ENCODE measurements at regions not wholly inside any gene's neighbourhood (a gene's known extent, or its start where the extent isn't known, plus 50 kb on each side); places are given as distances from the start of the nearest gene placed in this dataset.

GRCh38 chr13:97562962-97563361 lies 129.0 kb downstream of the RAP2A start:
- Histone ChIP-seq H3K9me3 (ENCODE audit: low read length) (no peaks in the 10 kb centered on the region), H3K27ac (ENCODE audit: extremely low read length, insufficient read depth, low read length) (no peak overlapping the region), H2AFZ (ENCODE audit: low read length) (no peak overlapping the region), H3K79me2 (ENCODE audit: insufficient read depth, low read length) (no peaks in the 10 kb centered on the region), H3K27me3 (ENCODE audit: control insufficient read depth in 1 of 2, insufficient read depth in 2 of 2, low read length in 2 of 2) (no peaks in the 10 kb centered on the region), H3K36me3 (replicated peaks in 1 of 2; ENCODE audit: control insufficient read depth in 1 of 2, insufficient read depth in 2 of 2, low read length in 2 of 2) (no peaks in the 10 kb centered on the region), H3K9ac (ENCODE audit: insufficient read depth, low read depth, low read length) (no peak overlapping the region), H3K4me2 (ENCODE audit: low read depth, low read length) (no peak overlapping the region), H3K4me3 (replicated peaks in 1 of 3; ENCODE audit: insufficient read depth in 1 of 3, low read depth in 2 of 3, low read length in 3 of 3) (no peak overlapping the region), H4K20me1 (ENCODE audit: insufficient read depth, low read length) (no peaks in the 10 kb centered on the region), H3K4me1 (ENCODE audit: insufficient read depth, low read length) (peaks cover 11% of the 10 kb centered on the region)
- no peak for FAIRE-seq
- TF ChIP-seq ATF7 (IDR thresholded peaks at IDR 0.05) (peak; percentile 73), ATF7 (CRISPR knock-in tag; IDR thresholded peaks at IDR 0.05) (no peak), ZNF3 (CRISPR knock-in tag; IDR thresholded peaks at IDR 0.05) (no peak), ATF1 (CRISPR knock-in tag; IDR thresholded peaks at IDR 0.05) (no peak)
- in situ Hi-C loops (cut with HindIII; ENCODE audit: extremely low pct_ligation_motif_present, low pct_unique_long_range_greater_than_20kb) (no loop called here), intact Hi-C loops (cut with micrococcal nuclease; ENCODE audit: unreplicated experiment) (no loop called here)
- ChIA-PET POLR2A (no interaction called here), CTCF (ENCODE audit: low intra/inter-chr PET ratio, low total read pairs) (no interaction called here)
- no TSS peak for BruUV-seq (replicated peaks)
- WGBS (ENCODE audit: low lambda C conversion rate), result 0% methylated on average over 1 of the region's 1 CpG
- no peak for ATAC-seq
- no peak for DNase-seq (ENCODE audit: low spot score)

- DNase-seq (ENCODE audit: low spot score), result no peak
- intact Hi-C loops (cut with micrococcal nuclease; ENCODE audit: unreplicated experiment), result no loop called here
- Histone ChIP-seq H2AFZ (ENCODE audit: low read length) (no peak overlapping the region), H3K79me2 (ENCODE audit: insufficient read depth, low read length) (no peaks in the 10 kb centered on the region), H3K4me1 (ENCODE audit: insufficient read depth, low read length) (peaks cover 30% of the 10 kb centered on the region), H3K27ac (ENCODE audit: extremely low read length, insufficient read depth, low read length) (no peak overlapping the region), H3K9ac (ENCODE audit: insufficient read depth, low read depth, low read length) (no peak overlapping the region), H3K4me2 (ENCODE audit: low read depth, low read length) (no peak overlapping the region), H3K4me3 (replicated peaks in 1 of 3; ENCODE audit: insufficient read depth in 1 of 3, low read depth in 2 of 3, low read length in 3 of 3) (no peak overlapping the region), H3K9me3 (ENCODE audit: low read length) (no peaks in the 10 kb centered on the region), H3K27me3 (ENCODE audit: control insufficient read depth in 1 of 2, insufficient read depth in 2 of 2, low read length in 2 of 2) (no peaks in the 10 kb centered on the region), H3K36me3 (replicated peaks in 1 of 2; ENCODE audit: control insufficient read depth in 1 of 2, insufficient read depth in 2 of 2, low read length in 2 of 2) (no peaks in the 10 kb centered on the region), H4K20me1 (ENCODE audit: insufficient read depth, low read length) (no peaks in the 10 kb centered on the region)
- in situ Hi-C loops (cut with HindIII; ENCODE audit: extremely low pct_ligation_motif_present, low pct_unique_long_range_greater_than_20kb), result no loop called here
- ATAC-seq, result no peak
- no TSS peak for BruUV-seq (replicated peaks)
- 66% methylated on average over 5 of the region's 5 CpGs for WGBS (ENCODE audit: low lambda C conversion rate)
- FAIRE-seq, result no peak
- CTCF ChIA-PET (ENCODE audit: low intra/inter-chr PET ratio, low total read pairs), result interaction anchor here (0.9 kb wide), 1 partner anchor 42 kb away, joined by 3 read pairs; no protein-coding TSS in a partner anchor
- POLR2A ChIA-PET, result no interaction called here
- no peak for TF ChIP-seq ATF2 (CRISPR knock-in tag; IDR thresholded peaks at IDR 0.05)
- TF ChIP-seq BCL3 (CRISPR knock-in tag; IDR thresholded peaks at IDR 0.05), result no peak
- TF ChIP-seq ZBTB33 (CRISPR knock-in tag; IDR thresholded peaks at IDR 0.05), result no peak
- no peak for TF ChIP-seq TRAFD1 (CRISPR knock-in tag; IDR thresholded peaks at IDR 0.05; ENCODE audit: borderline replicate concordance)
- TF ChIP-seq STAT5B (CRISPR knock-in tag; IDR thresholded peaks at IDR 0.05), result no peak
- TF ChIP-seq MLX (CRISPR knock-in tag; IDR thresholded peaks at IDR 0.05), result no peak
- TF ChIP-seq KLF16 (CRISPR knock-in tag; IDR thresholded peaks at IDR 0.05), result no peak
- TF ChIP-seq HMG20B (CRISPR knock-in tag; conservative IDR thresholded peaks at IDR 0.05), result no peak
These were observed 131.0 kb downstream of the RAP2A start for GRCh38 chr13:97564956-97565355.
